H1 (cell line): ENCODE measurements at regions not wholly inside any gene's neighbourhood (a gene's known extent, or its start where the extent isn't known, plus 50 kb on each side); places are given as distances from the start of the nearest gene placed in this dataset.

ENCODE experiments used
- CTCF ChIA-PET: fragments of 300-600 bp; sonication (Branson Sonifier 250); formaldehyde crosslinking; loops from one replicate; lab custom pipeline; 2021; ENCODE audit not compliant: partially characterized antibody; lab: Charles Lee
- POLR2A ChIA-PET: fragments of 300-600 bp; sonication (Branson Sonifier 250); formaldehyde crosslinking; loops from one replicate; lab custom pipeline; 2021; ENCODE audit warnings: inconsistent platforms; ENCODE audit not compliant: partially characterized antibody; lab: Charles Lee
- DNase-seq, 2 experiments: peaks; one replicate each; pipeline versions ENCODE4 v3.0.0 to v3.0.0-alpha.2; 2010 to 2022; ENCODE audit warnings: low spot score in 2 of 2, low read depth in 1 of 2, mixed read lengths in 1 of 2
- FAIRE-seq: peaks from 2 replicates; lab custom pipeline; 2011; peaks lifted over from hg19 to GRCh38; lab: Jason Lieb, UNC
- H2AFZ ChIP-seq: 2 replicates; pipeline ENCODE4 v1.8.1; 2012; ENCODE audit warnings: low read length, inconsistent platforms
- H2AK5ac ChIP-seq: 2 replicates; pipeline ENCODE4 v1.6.1; 2013; ENCODE audit warnings: low read depth, low read length
- H2BK120ac ChIP-seq: replicated peaks from 2 replicates; pipeline ENCODE3; 2013; ENCODE audit warnings: low read depth, low read length, inconsistent platforms
- H2BK12ac ChIP-seq: 2 replicates; pipeline ENCODE4 v1.6.1; 2013; ENCODE audit warnings: low read depth, low read length
- H2BK15ac ChIP-seq: 2 replicates; pipeline ENCODE4 v1.6.1; 2013; ENCODE audit warnings: low read length
- H2BK20ac ChIP-seq: 2 replicates; pipeline ENCODE4 v1.6.1; 2013; ENCODE audit warnings: low read length
- H2BK5ac ChIP-seq: 2 replicates; pipeline ENCODE4 v1.6.1; 2013; ENCODE audit warnings: low read depth, low read length
- H3K14ac ChIP-seq: 2 replicates; pipeline ENCODE4 v1.6.1; 2013; ENCODE audit warnings: inconsistent platforms; ENCODE audit not compliant: insufficient read length
- H3K18ac ChIP-seq: 2 replicates; pipeline ENCODE4 v1.6.1; 2013; ENCODE audit warnings: low read length; ENCODE audit errors: extremely low read depth
- H3K23ac ChIP-seq: 2 replicates; pipeline ENCODE4 v1.6.1; 2013; ENCODE audit warnings: inconsistent platforms; ENCODE audit not compliant: insufficient read length
- H3K23me2 ChIP-seq: 2 replicates; pipeline ENCODE4 v1.6.1; 2013; ENCODE audit warnings: low read depth, low read length
- H3K27ac ChIP-seq: 2 replicates; pipeline ENCODE4 v1.6.1; 2011; ENCODE audit warnings: low read depth, low read length, inconsistent platforms
- H3K27me3 ChIP-seq, 4 experiments: replicated peaks in 1 of 4; 1 replicate in 1 of 4; 2 replicates in 3 of 4; pipeline versions ENCODE4 v1.6.1 to v1.8.1; 2011 to 2013; ENCODE audit warnings: low read length in 3 of 4, mild to moderate bottlenecking in 3 of 4, inconsistent platforms in 2 of 4, mixed read lengths in 2 of 4, moderate library complexity in 1 of 4; ENCODE audit not compliant: control insufficient read depth in 3 of 4, insufficient read depth in 3 of 4; ENCODE audit errors: extremely low read depth in 1 of 4
- H3K36me3 ChIP-seq, 4 experiments: 2 replicates each; pipeline versions ENCODE4 v1.6.1 to v1.8.1; 2011 to 2013; ENCODE audit warnings: mild to moderate bottlenecking in 4 of 4, low read length in 3 of 4, moderate library complexity in 2 of 4, control low read depth in 1 of 4, inconsistent platforms in 1 of 4; ENCODE audit not compliant: insufficient read depth in 4 of 4, control insufficient read depth in 2 of 4
- H3K4ac ChIP-seq: replicated peaks from 2 replicates; pipeline ENCODE3; 2013; ENCODE audit warnings: low read length, low read depth, mixed read lengths, inconsistent platforms; ENCODE audit not compliant: insufficient read length
- H3K4me1 ChIP-seq, 4 experiments: replicated peaks in 1 of 4; 1 replicate in 1 of 4; 2 replicates in 3 of 4; pipeline versions ENCODE4 v1.6.1 to v1.8.1; 2011 to 2013; ENCODE audit warnings: low read length in 3 of 4, inconsistent platforms in 2 of 4, mixed read lengths in 1 of 4; ENCODE audit not compliant: insufficient read depth in 4 of 4, control insufficient read depth in 3 of 4
- H3K4me2 ChIP-seq, 2 experiments: 2 replicates each; pipeline versions ENCODE4 v1.6.1 to v1.8.1; 2011 to 2013; ENCODE audit warnings: low read depth in 2 of 2, low read length in 2 of 2, control low read depth in 1 of 2, inconsistent platforms in 1 of 2, mild to moderate bottlenecking in 1 of 2; ENCODE audit not compliant: insufficient read depth in 1 of 2
- H3K4me3 ChIP-seq, 4 experiments: fragments of 200-600, 300-600 bp in 1 of 4; sonication (generic), shearing (Covaris generic), sonication (Bioruptor Twin) in 1 of 4; 2 replicates each; pipeline versions ENCODE4 v1.5.1 to v1.8.1; 2011 to 2016; ENCODE audit warnings: low read length in 4 of 4, low read depth in 3 of 4, control low read depth in 2 of 4, inconsistent platforms in 2 of 4, mild to moderate bottlenecking in 2 of 4, mixed read lengths in 1 of 4, moderate library complexity in 1 of 4; ENCODE audit not compliant: insufficient read depth in 2 of 4; ENCODE audit errors: extremely low read depth in 1 of 4
- H3K56ac ChIP-seq: replicated peaks from 2 replicates; pipeline ENCODE3; 2013; ENCODE audit warnings: low read depth, mild to moderate bottlenecking, mixed read lengths, low read length, inconsistent platforms; ENCODE audit not compliant: insufficient read length
- H3K79me1 ChIP-seq: 2 replicates; pipeline ENCODE4 v1.6.1; 2013; ENCODE audit warnings: low read depth, low read length, control low read depth
- H3K79me2 ChIP-seq, 2 experiments: 2 replicates each; pipeline versions ENCODE4 v1.6.1 to v1.8.1; 2012 to 2013; ENCODE audit warnings: low read length in 2 of 2, mild to moderate bottlenecking in 2 of 2, inconsistent platforms in 1 of 2; ENCODE audit not compliant: insufficient read depth in 2 of 2, control insufficient read depth in 1 of 2
- H3K9ac ChIP-seq, 4 experiments: replicated peaks in 1 of 4; 1 replicate in 1 of 4; 2 replicates in 3 of 4; pipeline versions ENCODE4 v1.6.1 to v1.8.1; 2011 to 2013; ENCODE audit warnings: low read depth in 3 of 4, low read length in 3 of 4, control low read depth in 2 of 4, mild to moderate bottlenecking in 2 of 4, moderate library complexity in 2 of 4, inconsistent platforms in 1 of 4; ENCODE audit errors: extremely low read depth in 1 of 4
- H3K9me3 ChIP-seq, 2 experiments: 2 replicates each; pipeline versions ENCODE4 v1.6.1 to v1.8.1; 2012 to 2013; ENCODE audit warnings: mild to moderate bottlenecking in 2 of 2, moderate library complexity in 2 of 2, control low read depth in 1 of 2, inconsistent platforms in 1 of 2, low read depth in 1 of 2, low read length in 1 of 2, mixed read lengths in 1 of 2; ENCODE audit not compliant: insufficient read depth in 2 of 2
- H4K20me1 ChIP-seq, 2 experiments: replicated peaks in 1 of 2; 2 replicates each; pipeline versions ENCODE3 to v1.8.1; 2011 to 2013; ENCODE audit warnings: inconsistent platforms in 2 of 2, low read length in 2 of 2, mild to moderate bottlenecking in 1 of 2; ENCODE audit not compliant: insufficient read depth in 2 of 2, control insufficient read depth in 1 of 2
- H4K5ac ChIP-seq: 2 replicates; pipeline ENCODE4 v1.6.1; 2013; ENCODE audit warnings: low read length, low read depth, mixed read lengths, inconsistent platforms; ENCODE audit not compliant: insufficient read length
- H4K8ac ChIP-seq: 2 replicates; pipeline ENCODE4 v1.8.0; 2013; ENCODE audit warnings: mild to moderate bottlenecking, moderate library complexity, low read length, inconsistent platforms; ENCODE audit not compliant: insufficient read depth; ENCODE audit errors: extremely low read depth
- H4K91ac ChIP-seq: replicated peaks from 2 replicates; pipeline ENCODE3; 2013; ENCODE audit warnings: low read length, mixed read lengths, inconsistent platforms; ENCODE audit not compliant: insufficient read length
- CEBPB ChIP-seq: IDR thresholded peaks from 2 replicates; pipeline ENCODE4 v1.6.1; 2012; ENCODE audit warnings: low read depth, low read length
- FOSL1 ChIP-seq: IDR thresholded peaks from 2 replicates; pipeline ENCODE4 v1.6.1; 2011; ENCODE audit warnings: mild to moderate bottlenecking, low read depth, low read length, moderate library complexity; ENCODE audit not compliant: insufficient read depth
- GABPA ChIP-seq: IDR thresholded peaks from 2 replicates; pipeline ENCODE4 v1.6.1; 2011; ENCODE audit warnings: mild to moderate bottlenecking, low read length, moderate library complexity, borderline replicate concordance; ENCODE audit not compliant: insufficient read depth
- GTF2F1 ChIP-seq: IDR thresholded peaks from 2 replicates; pipeline ENCODE4 v1.6.1; 2012; ENCODE audit warnings: low read depth, low read length, improper control_type of control experiment, borderline replicate concordance
- HDAC6 ChIP-seq: IDR thresholded peaks from one replicate; pipeline ENCODE4 v1.7.1; 2012; ENCODE audit warnings: low read depth, mild to moderate bottlenecking, inconsistent platforms, low read length, moderate library complexity
- JUN ChIP-seq: IDR thresholded peaks from 2 replicates; pipeline ENCODE4 v1.6.1; 2011; ENCODE audit warnings: low read depth, mild to moderate bottlenecking, improper control_type of control experiment, low read length
- KDM4A ChIP-seq: IDR thresholded peaks from one replicate; pipeline ENCODE4 v1.7.1; 2012; ENCODE audit warnings: low read depth, mild to moderate bottlenecking, moderate library complexity, low read length, inconsistent platforms; ENCODE audit not compliant: severe bottlenecking
- MAFK ChIP-seq: IDR thresholded peaks from 2 replicates; pipeline ENCODE4 v1.6.1; 2012; ENCODE audit warnings: low read depth, mild to moderate bottlenecking, improper control_type of control experiment, low read length
- MAX ChIP-seq: IDR thresholded peaks from 2 replicates; pipeline ENCODE4 v1.6.1; 2012; ENCODE audit warnings: inconsistent platforms
- RNF2 ChIP-seq: fragments of 200-900, 300-1000 bp; sonication (generic); IDR thresholded peaks from 2 replicates; pipeline ENCODE4 v1.7.1; 2016; ENCODE audit warnings: borderline replicate concordance, low read depth, mild to moderate bottlenecking, antibody characterized with exemption, low read length; ENCODE audit not compliant: poor library complexity, severe bottlenecking; ENCODE audit errors: missing control alignments
- SIN3A ChIP-seq, 2 experiments: IDR thresholded peaks in 1 of 2; conservative IDR thresholded peaks in 1 of 2; 2 replicates each; pipeline ENCODE4 v1.6.1; 2011 to 2012; ENCODE audit warnings: low read length in 2 of 2, improper control_type of control experiment in 1 of 2, low read depth in 1 of 2, mild to moderate bottlenecking in 1 of 2
- SIX5 ChIP-seq: IDR thresholded peaks from 2 replicates; pipeline ENCODE4 v1.6.1; 2011; ENCODE audit warnings: mild to moderate bottlenecking, low read depth, low read length
- SP1 ChIP-seq: IDR thresholded peaks from 2 replicates; pipeline ENCODE4 v1.6.1; 2011; ENCODE audit warnings: low read depth, low read length
- SP4 ChIP-seq: IDR thresholded peaks from 2 replicates; pipeline ENCODE4 v1.6.1; 2012; ENCODE audit warnings: low read length, inconsistent platforms
- TEAD4 ChIP-seq: IDR thresholded peaks from 2 replicates; pipeline ENCODE4 v1.6.1; 2012; ENCODE audit warnings: low read depth, low read length, inconsistent platforms, mixed read lengths
- WGBS, 2 experiments: shearing (Covaris generic) in 1 of 2; methylation state at CpG; one replicate each; pipeline versions ENCODE4 v1.1.6 to v1.1.7; 2013 to 2015; ENCODE audit warnings: low lambda C conversion rate in 2 of 2, mixed read lengths in 2 of 2, inconsistent platforms in 1 of 2, low coverage in 1 of 2, missing lambda C conversion rate in 1 of 2; ENCODE audit not compliant: insufficient replicate concordance in 2 of 2, insufficient coverage in 1 of 2, insufficient read length in 1 of 2; ENCODE audit errors: extremely low coverage in 1 of 2, missing lambda C conversion rate in 1 of 2; 5-methylcytosine and 5-hydroxymethylcytosine counted together

DNA sequence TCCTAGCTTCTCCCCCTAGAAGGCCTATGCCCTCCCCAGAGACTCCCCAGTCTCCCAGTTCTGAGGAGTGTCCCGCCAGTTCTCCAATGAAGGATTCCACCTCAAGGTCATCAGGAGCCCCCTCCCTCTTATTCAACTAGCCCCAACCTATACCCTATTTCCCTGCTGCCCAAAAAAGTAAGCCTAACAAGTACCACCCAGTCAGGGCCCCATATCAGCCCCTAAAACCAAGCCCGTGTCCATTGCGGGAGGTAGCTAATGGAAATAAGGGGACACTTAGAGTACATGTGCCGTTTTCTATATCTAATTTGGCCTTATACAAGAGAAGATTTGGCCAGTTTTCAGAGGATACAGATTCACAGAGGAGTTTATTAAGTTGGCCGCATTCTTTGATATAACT is 416.2 kb downstream of the MATN1 start:
- no peak overlapping the region for H3K4ac ChIP-seq
- no peak overlapping the region for H4K91ac ChIP-seq
- no peaks in the 10 kb centered on the region for H4K20me1 ChIP-seq
- no peak overlapping the region for H3K4me3 ChIP-seq
- no peak for FAIRE-seq
- no peaks in the 10 kb centered on the region for H3K79me1 ChIP-seq
- H2BK20ac ChIP-seq = no peak overlapping the region
- no peak overlapping the region for H4K8ac ChIP-seq
- H3K4me2 ChIP-seq = no peak overlapping the region
- no peak overlapping the region for H2BK120ac ChIP-seq
- H3K14ac ChIP-seq = no peak overlapping the region
- no peak overlapping the region for H3K23ac ChIP-seq
- H3K27me3 ChIP-seq = no peaks in the 10 kb centered on the region
- H4K5ac ChIP-seq = no peak overlapping the region
- no peak overlapping the region for H2AK5ac ChIP-seq
- H2BK5ac ChIP-seq = no peak overlapping the region
- POLR2A ChIA-PET = no interaction called here
- H3K9me3 ChIP-seq = no peaks in the 10 kb centered on the region
- H3K36me3 ChIP-seq = no peaks in the 10 kb centered on the region
- no peaks in the 10 kb centered on the region for H3K23me2 ChIP-seq
- no peak overlapping the region for H3K56ac ChIP-seq
- H3K27ac ChIP-seq = no peak overlapping the region
- H2BK12ac ChIP-seq = no peak overlapping the region
- 84% methylated on average over 5 of the region's 5 CpGs; no CpG with 5 or more reads in 1 of the 2 experiments for WGBS, 2 experiments
- no peak overlapping the region for H2BK15ac ChIP-seq
- CTCF ChIA-PET = interaction anchor here (1.5 to 2.1 kb wide), 2 partner anchors 8 to 125 kb away, joined by 3 to 6 read pairs; no protein-coding TSS in a partner anchor
- H3K9ac ChIP-seq = no peak overlapping the region
- no peak overlapping the region for H2AFZ ChIP-seq
- no peak overlapping the region for H3K18ac ChIP-seq
- H3K79me2 ChIP-seq = no peaks in the 10 kb centered on the region
- no peak for DNase-seq
- peaks cover 0 to 1% (median 0%) of the 10 kb centered on the region in 4 experiments; a peak in 1 of 7 replicates for H3K4me1 ChIP-seq
- TF ChIP-seq TEAD4 (no peak), FOSL1 (no peak), CEBPB (no peak), MAX (no peak), HDAC6 (no peak), GABPA (no peak), SIX5 (no peak), JUN (no peak), SP1 (no peak), SIN3A (conservative IDR thresholded peaks at IDR 0.05 in 1 of 2, IDR thresholded peaks at IDR 0.05 in 1 of 2; ENCODE audit: low read depth in 1 of 2, low read length in 2 of 2) (no peak), RNF2 (no peak), SP4 (no peak), MAFK (no peak), KDM4A (no peak), GTF2F1 (no peak)
